Nephron progenitor cell (in vitro differentiated cells): ENCODE measurements at regions not wholly inside any gene's neighbourhood (a gene's known extent, or its start where the extent isn't known, plus 50 kb on each side); places are given as distances from the start of the nearest gene placed in this dataset.
"Not testable (repeated sequence)": the region's sequence is repeated elsewhere in the genome, so short reads cannot be mapped to it uniquely, and the experiment has no call there.

Source experiments
- DNase-seq: peaks from one replicate; pipeline ENCODE4 v3.0.0; 2021
- H3K27ac Mint-ChIP-seq: 2 replicates; pipeline ENCODE4 v1.8.0; 2021; ENCODE audit warnings: mild to moderate bottlenecking, moderate library complexity, mixed read lengths
- H3K27me3 Mint-ChIP-seq: 2 replicates; pipeline ENCODE4 v1.8.0; 2021; ENCODE audit warnings: mild to moderate bottlenecking, low read depth, mixed read lengths; ENCODE audit not compliant: poor library complexity
- H3K36me3 Mint-ChIP-seq: 2 replicates; pipeline ENCODE4 v1.8.0; 2021; ENCODE audit warnings: low read depth, mixed read lengths
- H3K4me1 Mint-ChIP-seq: 2 replicates; pipeline ENCODE4 v1.8.0; 2021; ENCODE audit warnings: mixed read lengths
- H3K4me3 Mint-ChIP-seq: 2 replicates; pipeline ENCODE4 v1.8.0; 2021; ENCODE audit warnings: mild to moderate bottlenecking, moderate library complexity, mixed read lengths
- H3K9me3 Mint-ChIP-seq: 2 replicates; pipeline ENCODE4 v1.8.0; 2021; ENCODE audit warnings: mild to moderate bottlenecking, moderate library complexity, mixed read lengths
- CTCF ChIP-seq: fragments of 200-600 bp; sonication (generic); IDR thresholded peaks from 2 replicates; pipeline ENCODE4 v1.5.0; 2021; ENCODE audit warnings: antibody characterized with exemption

DNA sequence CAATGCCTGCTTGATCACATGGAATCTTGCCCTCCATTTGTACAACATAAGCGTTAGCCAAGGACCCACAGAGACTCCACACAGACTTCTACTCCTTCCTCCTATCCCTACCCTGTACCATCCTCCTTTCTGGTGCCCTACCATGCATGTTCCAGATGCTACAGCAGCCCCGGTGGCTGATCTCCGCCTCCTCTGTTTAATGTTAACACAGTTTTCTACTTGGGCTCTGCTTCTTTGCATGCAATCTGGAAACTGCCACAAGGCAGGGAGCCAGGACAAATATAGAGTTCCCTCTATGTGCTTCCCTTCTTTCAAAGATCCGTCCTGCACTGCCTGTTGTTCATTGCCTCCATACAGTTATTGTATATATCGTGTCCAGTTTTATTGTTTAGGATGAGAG, 368.6 kb upstream of the TENM3 start:
- H3K27ac Mint-ChIP-seq: no peak overlapping the region
- no peaks in the 10 kb centered on the region for H3K27me3 Mint-ChIP-seq
- DNase-seq: no peak

DNA sequence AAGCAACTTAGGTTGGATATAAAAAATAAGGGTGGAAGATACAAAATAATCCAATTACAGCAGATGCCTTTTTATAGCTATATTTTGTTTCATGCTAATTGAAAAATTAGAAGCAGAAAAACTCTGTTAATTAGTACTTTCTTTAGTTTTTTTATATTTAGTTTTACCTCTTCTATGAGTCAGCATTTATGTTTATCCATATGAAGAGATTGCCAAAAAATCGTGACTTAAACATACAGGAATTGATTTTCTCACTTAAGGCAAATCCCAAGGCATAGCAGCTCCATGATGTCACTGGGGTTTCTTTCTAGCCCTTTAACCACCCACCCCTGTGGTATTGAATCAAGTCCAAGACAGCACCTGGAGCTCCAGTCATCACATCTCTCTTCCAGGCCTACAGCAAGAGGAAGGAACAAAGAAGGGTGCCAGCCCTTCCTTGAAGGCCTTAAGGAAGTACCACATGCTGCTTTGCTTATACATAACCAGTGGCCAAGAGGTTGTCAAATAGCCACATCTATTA, 365.8 kb upstream of the TENM3 start:
- Mint-ChIP-seq H3K4me1 (peaks cover 7% of the 10 kb centered on the region), H3K36me3 (no peaks in the 10 kb centered on the region), H3K27ac (no peak overlapping the region), H3K27me3 (no peaks in the 10 kb centered on the region), H3K9me3 (no peaks in the 10 kb centered on the region), H3K4me3 (no peak overlapping the region)
- TF ChIP-seq CTCF: no peak
- no peak for DNase-seq

More for the DNA sequence above, 368.6 kb upstream of the TENM3 start:
- H3K4me1 Mint-ChIP-seq: no peaks in the 10 kb centered on the region
- H3K4me3 Mint-ChIP-seq: no peak overlapping the region
- H3K36me3 Mint-ChIP-seq: no peaks in the 10 kb centered on the region
- no peaks in the 10 kb centered on the region for H3K9me3 Mint-ChIP-seq
- TF ChIP-seq CTCF: no peak

DNA sequence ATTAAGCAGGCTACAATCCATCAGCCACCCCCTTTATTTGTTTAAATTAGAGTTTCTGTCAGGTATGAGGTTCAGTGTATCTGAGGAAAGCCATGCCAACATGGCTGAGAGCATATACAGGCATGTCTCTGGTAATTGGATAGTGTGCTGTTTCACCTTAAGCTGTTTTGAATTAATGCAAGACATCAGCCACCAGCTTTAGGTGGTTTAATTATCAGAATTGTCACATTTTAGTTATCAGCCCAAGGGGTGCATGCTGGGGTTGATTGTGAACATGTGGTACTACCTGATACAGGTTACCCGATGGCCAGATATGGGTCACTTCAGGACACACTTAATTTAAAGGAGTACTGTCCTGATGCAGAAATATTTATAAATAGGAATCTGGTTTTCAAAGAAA, 353.2 kb upstream of the TENM3 start:
- no peak for DNase-seq
- Mint-ChIP-seq H3K27ac (no peak overlapping the region), H3K4me3 (no peak overlapping the region), H3K36me3 (no peaks in the 10 kb centered on the region), H3K9me3 (no peaks in the 10 kb centered on the region), H3K4me1 (no peaks in the 10 kb centered on the region), H3K27me3 (peaks cover 4% of the 10 kb centered on the region)
- TF ChIP-seq CTCF: no peak

GRCh38 chr4:181890911-181891310, 352.3 kb upstream of the TENM3 start:
- Mint-ChIP-seq H3K4me1 (no peaks in the 10 kb centered on the region), H3K36me3 (no peaks in the 10 kb centered on the region), H3K4me3 (no peak overlapping the region), H3K27ac (no peak overlapping the region), H3K9me3 (no peaks in the 10 kb centered on the region), H3K27me3 (peaks cover 3% of the 10 kb centered on the region)
- TF ChIP-seq CTCF: no peak
- DNase-seq: no peak

DNA sequence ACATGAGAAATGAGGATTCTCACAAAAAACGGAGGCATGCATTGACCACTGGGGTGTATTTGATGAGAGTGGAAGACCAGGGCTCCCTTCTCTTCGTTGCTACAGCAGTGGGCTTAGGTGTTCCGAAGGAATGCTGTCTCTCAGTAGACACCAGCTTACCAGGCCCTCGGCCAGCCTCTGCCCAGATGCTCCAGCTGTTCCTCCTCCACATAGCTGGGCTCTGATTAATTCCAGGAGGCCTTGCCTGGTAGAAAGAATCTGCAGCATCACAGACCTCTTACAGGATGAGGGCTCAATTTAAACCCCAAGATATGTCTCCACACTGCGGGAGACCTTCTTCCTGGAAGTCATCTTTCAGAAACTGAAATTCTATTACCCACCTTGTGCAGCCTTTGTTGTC, 346.6 kb upstream of the TENM3 start:
- H3K4me3 Mint-ChIP-seq: no peak overlapping the region
- no peak for DNase-seq
- H3K36me3 Mint-ChIP-seq: no peaks in the 10 kb centered on the region
- H3K4me1 Mint-ChIP-seq: no peaks in the 10 kb centered on the region
- H3K9me3 Mint-ChIP-seq: no peaks in the 10 kb centered on the region
- H3K27me3 Mint-ChIP-seq: no peaks in the 10 kb centered on the region
- TF ChIP-seq CTCF: no peak
- H3K27ac Mint-ChIP-seq: no peak overlapping the region

- Mint-ChIP-seq H3K27me3 (no peaks in the 10 kb centered on the region), H3K36me3 (no peaks in the 10 kb centered on the region), H3K4me1 (no peaks in the 10 kb centered on the region), H3K4me3 (no peak overlapping the region), H3K9me3 (peaks cover 6% of the 10 kb centered on the region), H3K27ac (no peak overlapping the region)
- DNase-seq: no peak
- TF ChIP-seq CTCF: no peak
Measured at GRCh38 chr4:181897935-181898334, 345.3 kb upstream of the TENM3 start.

GRCh38 chr4:181902404-181902803, 340.8 kb upstream of the TENM3 start:
- DNase-seq, H3K27me3 Mint-ChIP-seq, H3K4me1 Mint-ChIP-seq, H3K27ac Mint-ChIP-seq, H3K4me3 Mint-ChIP-seq, H3K36me3 Mint-ChIP-seq: not testable (repeated sequence)
- peaks cover 28% of the 10 kb centered on the region for H3K9me3 Mint-ChIP-seq
